GM12878 (cell line): ENCODE measurements at regions not wholly inside any gene's neighbourhood (a gene's known extent, or its start where the extent isn't known, plus 50 kb on each side); places are given as distances from the start of the nearest gene placed in this dataset.

Source experiments
- ATAC-seq: fragments of 200-7000 bp; cut with Tn5 transposase; 3 replicates; pipeline ENCODE4 v1.9.1; 2020; ENCODE audit warnings: mild to moderate bottlenecking, moderate library complexity
- BruUV-seq: library from RNA; stranded (reverse); fragments of 400-500 nt; replicated peaks from 2 replicates; lab custom pipeline; 2021; lab: Mats Ljungman, UMichigan
- CTCF ChIA-PET: fragments of 300-600 bp; sonication (Branson Sonifier 250); formaldehyde crosslinking; extraction: SDS; loops from one replicate; lab custom pipeline; 2021; ENCODE audit warnings: inconsistent platforms; lab: Yijun Ruan, JAX
- POLR2A ChIA-PET: fragments of 350-600 bp; formaldehyde crosslinking; extraction: SDS; loops from one replicate; lab custom pipeline; 2021; ENCODE audit warnings: inconsistent platforms; lab: Charles Lee
- RAD21 ChIA-PET: fragments of 300-600 bp; sonication (Branson Sonifier 250); formaldehyde crosslinking; loops from one replicate; lab custom pipeline; 2023; ENCODE audit warnings: antibody characterized with exemption; ENCODE audit not compliant: unreplicated experiment; lab: Charles Lee
- SMC1A ChIA-PET: fragments of 300-600 bp; sonication (Branson Sonifier 250); formaldehyde crosslinking; loops from one replicate; lab custom pipeline; 2023; ENCODE audit not compliant: unreplicated experiment, uncharacterized antibody; lab: Charles Lee
- DNase-seq: peaks from one replicate; pipeline ENCODE4 v3.0.0-alpha.2; 2011; ENCODE audit warnings: low read depth, low spot score
- FAIRE-seq: peaks from 3 replicates; lab custom pipeline; 2011; peaks lifted over from hg19 to GRCh38; lab: Jason Lieb, UNC
- H2AFZ ChIP-seq: 2 replicates; pipeline ENCODE4 v1.6.0; 2011; ENCODE audit warnings: low read depth, low read length, control low read depth; ENCODE audit not compliant: control insufficient read depth
- H3K27ac ChIP-seq: 2 replicates; pipeline ENCODE4 v1.5.1; 2011; ENCODE audit warnings: control low read depth; ENCODE audit not compliant: control insufficient read depth, insufficient read depth
- H3K27me3 ChIP-seq, 2 experiments: replicated peaks in 1 of 2; 2 replicates each; pipeline versions ENCODE4 v1.6.0 to v1.6.1; 2011; ENCODE audit warnings: low read length in 1 of 2; ENCODE audit not compliant: control insufficient read depth in 2 of 2, insufficient read depth in 2 of 2
- H3K36me3 ChIP-seq, 2 experiments: 2 replicates each; pipeline ENCODE4 v1.5.1; 2011; ENCODE audit warnings: low read length in 1 of 2; ENCODE audit not compliant: control insufficient read depth in 2 of 2, insufficient read depth in 2 of 2
- H3K4me1 ChIP-seq: 2 replicates; pipeline ENCODE4 v1.6.1; 2011; ENCODE audit warnings: mild to moderate bottlenecking, low read length, moderate library complexity, mixed read lengths; ENCODE audit not compliant: control insufficient read depth, insufficient read depth
- H3K4me2 ChIP-seq: 2 replicates; pipeline ENCODE4 v1.6.0; 2011; ENCODE audit warnings: control low read depth; ENCODE audit not compliant: control insufficient read depth, insufficient read depth
- H3K4me3 ChIP-seq: fragments of 200-600 bp; sonication (generic); 2 replicates; pipeline ENCODE4 v1.5.1; 2016
- H3K79me2 ChIP-seq: 2 replicates; pipeline ENCODE4 v1.6.0; 2011; ENCODE audit warnings: low read length; ENCODE audit not compliant: control insufficient read depth, insufficient read depth
- H3K9ac ChIP-seq: 2 replicates; pipeline ENCODE4 v1.8.0; 2011; ENCODE audit warnings: low read length, control low read depth, mixed read lengths; ENCODE audit not compliant: control insufficient read depth, insufficient read depth
- H3K9me3 ChIP-seq: replicated peaks from 3 replicates; pipeline ENCODE4 v1.5.1; 2011; ENCODE audit warnings: mild to moderate bottlenecking, low read length; ENCODE audit not compliant: control insufficient read depth, insufficient read depth
- H4K20me1 ChIP-seq: 2 replicates; pipeline ENCODE4 v1.6.0; 2011; ENCODE audit not compliant: control insufficient read depth, insufficient read depth
- CBX5 ChIP-seq: sonication (generic); IDR thresholded peaks from 2 replicates; pipeline ENCODE4 v1.6.1; 2016; ENCODE audit warnings: low read depth, moderate library complexity, mild to moderate bottlenecking, inconsistent platforms
- ESRRA ChIP-seq: IDR thresholded peaks from 2 replicates; pipeline ENCODE4 v1.6.1; 2012; ENCODE audit warnings: mild to moderate bottlenecking, low read length, improper control_type of control experiment
- HCFC1 ChIP-seq: fragments of 150-350 bp; IDR thresholded peaks from 2 replicates; pipeline ENCODE4 v1.6.1; 2014; ENCODE audit warnings: low read length
- JUND ChIP-seq: IDR thresholded peaks from 2 replicates; pipeline ENCODE4 v1.6.1; 2012; ENCODE audit warnings: low read depth, mild to moderate bottlenecking, low read length, improper control_type of control experiment, moderate library complexity
- MYB ChIP-seq: fragments of 150-350 bp; IDR thresholded peaks from 2 replicates; pipeline ENCODE4 v1.6.1; 2014; ENCODE audit warnings: mild to moderate bottlenecking, low read depth, low read length, borderline replicate concordance
- NFIC ChIP-seq: IDR thresholded peaks from 2 replicates; pipeline ENCODE4 v1.6.1; 2012; ENCODE audit warnings: low read depth, mild to moderate bottlenecking, inconsistent platforms, low read length, moderate library complexity
- SMAD5 ChIP-seq: IDR thresholded peaks from 2 replicates; pipeline ENCODE4 v1.6.1; 2016; ENCODE audit warnings: antibody characterized with exemption, low read depth
- ZNF592 ChIP-seq: fragments of 450-650 bp; IDR thresholded peaks from 2 replicates; pipeline ENCODE4 v1.6.1; 2017; ENCODE audit warnings: mild to moderate bottlenecking, moderate library complexity
- ZZZ3 ChIP-seq: IDR thresholded peaks from 2 replicates; pipeline ENCODE4 v1.6.1; 2011; ENCODE audit warnings: low read depth; ENCODE audit not compliant: control insufficient read depth, insufficient read length
- WGBS: methylation state at CpG from one replicate; pipeline ENCODE4 v1.1.6; 2016; ENCODE audit warnings: low lambda C conversion rate; ENCODE audit not compliant: insufficient replicate concordance, insufficient coverage; ENCODE audit errors: missing lambda C conversion rate; 5-methylcytosine and 5-hydroxymethylcytosine counted together
- in situ Hi-C: fragments of 300-500 bp; cut with MboI; formaldehyde crosslinking; loops from 9 replicates; pipeline ENCODE4 v1.14.3; 2018; ENCODE audit warnings: mixed read lengths
- intact Hi-C: fragments of 100-400 bp; cut with micrococcal nuclease; formaldehyde crosslinking; loops from one replicate; pipeline ENCODE4 v1.14.2; 2022; ENCODE audit not compliant: unreplicated experiment
- TF ChIP-seq, protein P1 (sequence below): fragments of 450-650 bp; IDR thresholded peaks from 2 replicates; pipeline ENCODE4 v1.6.1; 2017; ENCODE audit warnings: mild to moderate bottlenecking

- no peak for ATAC-seq
- no peaks in the 10 kb centered on the region for H3K36me3 ChIP-seq
- WGBS = 50% methylated on average over 2 of the region's 2 CpGs
- no peak overlapping the region for H3K4me3 ChIP-seq
- H3K27me3 ChIP-seq = no peaks in the 10 kb centered on the region
- FAIRE-seq = no peak
- ChIA-PET SMC1A (interaction anchor here (0.7 to 1.7 kb wide), 3 partner anchors 10 to 1982 kb away, joined by 3 to 6 read pairs (median 5); no protein-coding TSS in a partner anchor), CTCF (interaction anchor here (0.6 to 1.6 kb wide), 3 partner anchors 12 to 253 kb away, joined by 3 to 5 read pairs (median 5); no protein-coding TSS in a partner anchor), RAD21 (no interaction called here), POLR2A (no interaction called here)
- H3K27ac ChIP-seq = no peak overlapping the region
- H3K9me3 ChIP-seq = no peaks in the 10 kb centered on the region
- no peaks in the 10 kb centered on the region for H3K79me2 ChIP-seq
- DNase-seq = no peak
- in situ Hi-C loops = loop anchor here (5.0 kb wide), 1 partner anchor 378 kb away; no protein-coding TSS in a partner anchor
- no peak overlapping the region for H2AFZ ChIP-seq
- H4K20me1 ChIP-seq = no peaks in the 10 kb centered on the region
- no peak for TF ChIP-seq HCFC1
- TF ChIP-seq JUND = no peak
- no peak for TF ChIP-seq CBX5
- TF ChIP-seq MYB = no peak
- no peak for TF ChIP-seq ZZZ3
- no peak for TF ChIP-seq SMAD5
- no peak for TF ChIP-seq ESRRA
- TF ChIP-seq, protein P1, sequence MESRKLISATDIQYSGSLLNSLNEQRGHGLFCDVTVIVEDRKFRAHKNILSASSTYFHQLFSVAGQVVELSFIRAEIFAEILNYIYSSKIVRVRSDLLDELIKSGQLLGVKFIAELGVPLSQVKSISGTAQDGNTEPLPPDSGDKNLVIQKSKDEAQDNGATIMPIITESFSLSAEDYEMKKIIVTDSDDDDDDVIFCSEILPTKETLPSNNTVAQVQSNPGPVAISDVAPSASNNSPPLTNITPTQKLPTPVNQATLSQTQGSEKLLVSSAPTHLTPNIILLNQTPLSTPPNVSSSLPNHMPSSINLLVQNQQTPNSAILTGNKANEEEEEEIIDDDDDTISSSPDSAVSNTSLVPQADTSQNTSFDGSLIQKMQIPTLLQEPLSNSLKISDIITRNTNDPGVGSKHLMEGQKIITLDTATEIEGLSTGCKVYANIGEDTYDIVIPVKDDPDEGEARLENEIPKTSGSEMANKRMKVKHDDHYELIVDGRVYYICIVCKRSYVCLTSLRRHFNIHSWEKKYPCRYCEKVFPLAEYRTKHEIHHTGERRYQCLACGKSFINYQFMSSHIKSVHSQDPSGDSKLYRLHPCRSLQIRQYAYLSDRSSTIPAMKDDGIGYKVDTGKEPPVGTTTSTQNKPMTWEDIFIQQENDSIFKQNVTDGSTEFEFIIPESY = no peak
- TF ChIP-seq NFIC = no peak
- no peak for TF ChIP-seq ZNF592
- no peak overlapping the region for H3K9ac ChIP-seq
- H3K4me1 ChIP-seq = no peaks in the 10 kb centered on the region
- intact Hi-C loops = loop anchor here (5.0 kb wide), 1 partner anchor 217 kb away; no protein-coding TSS in a partner anchor
- no TSS peak for BruUV-seq
- H3K4me2 ChIP-seq = no peak overlapping the region
Observed at GRCh38 chr5:103804711-103805110, 242.1 kb upstream of the NUDT12 start.
